ENCODE measurements at regions not wholly inside any gene's neighbourhood (a gene's known extent, or its start where the extent isn't known, plus 50 kb on each side); places are given as distances from the start of the nearest gene placed in this dataset.

- Histone ChIP-seq H3K4me2 (ENCODE audit: low read depth, low read length) (no peak overlapping the region), H3K27me3 (ENCODE audit: control insufficient read depth in 1 of 2, insufficient read depth in 2 of 2, low read length in 2 of 2) (no peaks in the 10 kb centered on the region), H3K79me2 (ENCODE audit: insufficient read depth, low read length) (no peaks in the 10 kb centered on the region), H3K9ac (ENCODE audit: insufficient read depth, low read depth, low read length) (no peak overlapping the region), H4K20me1 (ENCODE audit: insufficient read depth, low read length) (no peaks in the 10 kb centered on the region), H3K27ac (ENCODE audit: extremely low read length, insufficient read depth, low read length) (no peak overlapping the region), H2AFZ (ENCODE audit: low read length) (no peak overlapping the region), H3K4me3 (replicated peaks in 1 of 3; ENCODE audit: insufficient read depth in 1 of 3, low read depth in 2 of 3, low read length in 3 of 3) (no peak overlapping the region), H3K4me1 (ENCODE audit: insufficient read depth, low read length) (no peaks in the 10 kb centered on the region), H3K36me3 (replicated peaks in 1 of 2; ENCODE audit: control insufficient read depth in 1 of 2, insufficient read depth in 2 of 2, low read length in 2 of 2) (no peaks in the 10 kb centered on the region), H3K9me3 (ENCODE audit: low read length) (no peaks in the 10 kb centered on the region)
- ChIA-PET POLR2A (no interaction called here), CTCF (ENCODE audit: low intra/inter-chr PET ratio, low total read pairs) (no interaction called here)
- in situ Hi-C loops (cut with HindIII; ENCODE audit: extremely low pct_ligation_motif_present, low pct_unique_long_range_greater_than_20kb) = no loop called here
- BruUV-seq (replicated peaks) = no TSS peak
- ATAC-seq (peak; percentile 56), DNase-seq (ENCODE audit: low spot score) (no peak), FAIRE-seq (no peak)
- intact Hi-C loops (cut with micrococcal nuclease; ENCODE audit: unreplicated experiment) = no loop called here
- no CpG with 5 or more reads among the region's 15 CpGs for WGBS (ENCODE audit: low lambda C conversion rate)
- TF ChIP-seq KLF6 (CRISPR knock-in tag; IDR thresholded peaks at IDR 0.05) = no peak
- no peak for TF ChIP-seq ZNF543 (CRISPR knock-in tag; IDR thresholded peaks at IDR 0.05)
- no peak for TF ChIP-seq ZBTB7A (CRISPR knock-in tag; IDR thresholded peaks at IDR 0.05)
- no peak for TF ChIP-seq HNRNPH1 (optimal IDR thresholded peaks at IDR 0.05; ENCODE audit: low read depth, low read length)
- no peak for TF ChIP-seq MLXIP (CRISPR knock-in tag; IDR thresholded peaks at IDR 0.05; ENCODE audit: borderline replicate concordance)
- TF ChIP-seq ZNF317 (CRISPR knock-in tag; IDR thresholded peaks at IDR 0.05) = no peak
- TF ChIP-seq MLX (CRISPR knock-in tag; IDR thresholded peaks at IDR 0.05) = no peak
- TF ChIP-seq SNAI1 (CRISPR knock-in tag; IDR thresholded peaks at IDR 0.05; ENCODE audit: borderline replicate concordance) = no peak
- no peak for TF ChIP-seq ZNF839 (CRISPR knock-in tag; IDR thresholded peaks at IDR 0.05; ENCODE audit: borderline replicate concordance)
- TF ChIP-seq ZBTB34 (CRISPR knock-in tag; IDR thresholded peaks at IDR 0.05) = no peak
- TF ChIP-seq ZNF33B (CRISPR knock-in tag; IDR thresholded peaks at IDR 0.05) = no peak
- no peak for TF ChIP-seq ARID3A (IDR thresholded peaks at IDR 0.05; ENCODE audit: low read depth, low read length)
- no peak for TF ChIP-seq TIGD3 (CRISPR knock-in tag; IDR thresholded peaks at IDR 0.05; ENCODE audit: borderline replicate concordance)
Observed at GRCh38 chr6:76453270-76453669, 380.8 kb upstream of the IMPG1 start.

Measured in HepG2 (cell line).